HG03045 (cell line): ENCODE measurements at regions not wholly inside any gene's neighbourhood (a gene's known extent, or its start where the extent isn't known, plus 50 kb on each side); places are given as distances from the start of the nearest gene placed in this dataset.

Experiments
- ATAC-seq: cut with Tn5 transposase; IDR thresholded peaks from one replicate; pipeline ENCODE4 v1.9.1; 2021; ENCODE audit warnings: mild to moderate bottlenecking, moderate library complexity; ENCODE audit not compliant: unreplicated experiment

DNA sequence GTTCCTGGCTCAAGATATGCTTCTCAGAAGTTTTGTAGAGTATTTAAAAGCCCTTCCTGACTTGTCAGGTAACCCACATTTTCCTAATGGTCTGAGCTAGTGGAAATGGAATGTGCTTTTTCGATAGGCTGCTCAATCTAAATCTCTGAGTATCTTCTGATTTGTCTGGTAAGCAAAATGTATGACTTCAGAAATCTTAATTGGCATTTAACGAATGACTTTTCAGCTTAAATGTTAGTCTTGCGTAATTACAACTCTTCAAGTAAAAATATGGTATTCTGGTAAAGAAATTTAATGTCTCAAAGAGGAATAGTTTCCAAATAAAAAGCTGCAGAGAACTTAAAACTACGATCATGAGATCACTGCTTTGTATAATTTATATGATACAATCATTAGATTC is 379.1 kb downstream of the ANKRD50 start:
- no peak for ATAC-seq

- ATAC-seq: no peak
Observed at GRCh38 chr4:124334119-124334518, 378.4 kb downstream of the ANKRD50 start.

DNA sequence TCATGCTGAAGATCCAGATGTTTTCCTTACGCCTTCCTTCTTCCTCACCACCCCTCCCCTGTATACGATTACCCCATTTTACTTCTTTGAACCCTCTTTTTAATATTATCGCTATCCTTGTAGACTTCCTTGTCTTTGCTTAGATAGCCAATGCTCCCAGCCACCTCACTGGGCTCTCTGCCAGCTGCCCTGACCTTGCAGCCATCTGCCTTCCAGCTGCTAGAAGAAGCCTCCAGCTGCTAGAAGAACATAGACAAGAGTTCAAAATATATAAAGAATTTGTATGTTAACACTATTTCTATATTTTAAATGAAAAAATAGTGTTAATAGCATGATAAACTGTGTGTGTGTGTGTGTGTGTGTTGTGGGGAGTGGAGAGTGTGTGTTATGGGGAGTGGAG is 374.7 kb downstream of the ANKRD50 start:
- no peak for ATAC-seq

- no peak for ATAC-seq
Observed at GRCh38 chr4:124343661-124344171, 368.8 kb downstream of the ANKRD50 start.

- ATAC-seq: no peak
Observed at GRCh38 chr4:124372916-124373315, 339.6 kb downstream of the ANKRD50 start.

DNA sequence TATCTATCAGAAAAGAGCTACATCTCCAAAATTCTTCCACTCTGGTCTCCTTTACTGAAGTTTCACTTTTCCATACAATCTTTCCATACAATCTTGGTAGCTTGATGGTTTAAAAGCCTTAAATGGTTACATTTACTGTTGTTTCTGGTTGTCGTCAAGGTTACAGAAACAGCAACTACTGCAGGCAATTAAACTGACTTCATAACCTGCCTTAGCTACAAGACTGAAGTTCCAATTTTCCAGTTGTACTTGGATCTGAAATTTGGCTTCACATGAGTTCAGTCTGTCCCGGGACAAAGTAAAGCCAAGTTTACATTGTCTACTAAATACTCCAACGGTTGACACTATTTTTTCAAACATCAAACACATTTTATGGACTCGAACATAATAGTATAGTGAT is 326.4 kb downstream of the ANKRD50 start:
- no peak for ATAC-seq

GRCh38 chr4:124386648-124387047 is 325.9 kb downstream of the ANKRD50 start:
- no peak for ATAC-seq

DNA sequence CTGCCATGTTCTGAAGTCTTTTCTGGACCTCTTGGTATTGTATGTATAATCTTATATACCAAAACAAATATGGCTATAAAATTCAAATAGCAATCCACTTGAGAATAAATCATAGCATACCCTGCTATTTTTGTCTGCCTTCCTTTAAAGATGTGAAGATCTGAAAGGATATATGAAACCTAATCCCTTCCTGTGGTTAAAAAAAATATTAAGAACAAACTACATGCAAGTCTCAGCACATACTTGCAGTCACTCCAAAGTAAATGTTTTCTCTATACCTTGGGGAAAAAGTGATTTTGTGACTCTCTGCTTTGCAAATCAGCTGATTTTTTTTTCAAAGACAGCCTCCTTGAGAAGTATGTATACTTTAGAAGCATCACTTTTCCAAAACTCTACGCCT is 322.9 kb downstream of the ANKRD50 start:
- no peak for ATAC-seq

GRCh38 chr4:124390861-124391260 is 321.7 kb downstream of the ANKRD50 start:
- ATAC-seq: no peak

DNA sequence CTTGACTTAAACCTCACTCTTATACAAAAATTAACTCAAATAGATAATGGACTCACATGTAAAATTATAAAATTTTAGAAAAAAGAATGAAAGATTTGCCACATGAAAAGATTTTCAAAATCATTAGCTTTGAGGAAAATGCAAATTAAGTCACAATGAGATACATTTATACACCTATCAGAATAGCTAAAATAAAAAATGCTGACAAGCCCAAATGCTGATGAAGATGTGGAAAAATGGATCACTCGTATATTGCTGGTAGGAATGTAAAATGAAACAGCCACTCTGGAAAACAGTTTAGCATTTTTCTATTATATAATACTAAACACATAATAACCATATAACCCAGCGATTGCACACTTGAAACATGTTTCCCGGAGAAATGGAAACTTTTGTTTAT is 316.2 kb downstream of the ANKRD50 start:
- no peak for ATAC-seq

GRCh38 chr4:124401606-124402005 is 310.9 kb downstream of the ANKRD50 start:
- ATAC-seq: no peak

DNA sequence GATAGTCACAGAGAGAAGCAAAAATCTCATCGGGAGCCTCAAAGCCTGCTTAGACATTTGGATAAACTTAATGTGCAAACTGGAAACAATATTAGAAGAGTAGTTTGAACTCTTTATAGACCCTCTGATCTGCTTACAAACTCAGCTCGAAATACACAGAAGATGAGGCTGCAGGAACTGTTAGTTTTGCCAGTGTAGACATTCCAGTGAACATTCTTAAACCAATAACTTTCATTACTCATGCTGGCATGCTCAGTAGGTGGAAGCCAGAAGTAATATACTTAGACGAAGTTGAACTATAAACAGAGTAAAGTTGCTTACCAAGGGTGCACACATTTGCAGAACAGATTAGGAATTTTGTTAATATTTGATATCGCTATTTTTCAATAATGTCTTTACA is 303.5 kb downstream of the ANKRD50 start:
- no peak for ATAC-seq

DNA sequence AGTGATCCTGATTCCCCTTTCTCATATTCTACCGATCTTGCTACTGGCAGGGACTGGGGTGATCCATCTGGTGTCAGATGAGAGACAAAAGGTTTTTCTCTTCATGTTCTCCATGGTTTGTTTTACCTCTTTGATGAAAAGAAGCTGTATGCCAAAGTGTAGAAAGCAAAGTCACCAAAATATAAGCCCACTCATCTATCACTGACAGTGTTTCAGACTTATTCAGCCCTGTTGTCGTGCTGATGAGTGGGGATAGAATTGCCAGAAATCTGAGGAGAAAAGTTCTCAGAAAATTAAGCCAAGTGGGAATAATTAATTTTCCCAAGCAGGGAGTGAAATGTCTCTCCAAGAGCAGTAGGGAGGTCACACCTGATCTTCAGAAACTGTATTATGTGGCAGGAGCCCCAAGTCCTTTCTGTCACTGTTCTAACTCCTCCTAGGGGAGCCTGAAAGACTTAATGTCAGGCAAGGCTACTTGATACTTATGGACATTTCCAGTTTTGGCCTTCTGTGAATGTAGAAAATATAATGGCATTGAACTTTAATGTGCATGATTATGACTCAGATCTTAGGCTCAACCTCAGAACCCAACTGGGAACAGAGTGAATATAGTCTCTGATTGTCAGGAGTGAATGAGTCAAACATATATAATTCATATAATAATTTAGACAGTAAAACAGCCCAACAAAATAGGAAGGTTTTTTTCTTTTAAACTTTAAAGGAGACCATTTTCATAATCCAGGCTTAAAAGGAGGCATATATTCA is 298.1 kb downstream of the ANKRD50 start:
- ATAC-seq: no peak

- no peak for ATAC-seq
Observed at GRCh38 chr4:124415146-124415545, 297.4 kb downstream of the ANKRD50 start.

DNA sequence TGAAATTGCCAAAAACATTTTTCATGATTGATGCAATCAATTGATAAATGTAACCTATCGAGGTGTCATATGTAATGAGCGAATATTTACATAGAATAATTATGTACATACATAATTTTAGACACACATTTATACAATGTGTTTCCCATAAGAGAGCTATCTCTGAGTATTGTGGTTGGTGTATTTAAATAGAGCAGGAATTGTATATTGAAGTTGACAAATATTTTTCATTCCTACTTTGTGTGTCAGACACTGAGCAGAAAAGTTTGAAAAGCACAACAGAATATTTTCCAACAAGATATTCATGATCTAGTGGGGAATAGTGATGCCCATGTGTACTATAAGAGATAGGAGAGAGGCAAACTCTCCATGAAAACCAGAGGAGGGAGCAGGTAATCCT is 295.2 kb downstream of the ANKRD50 start:
- ATAC-seq: no peak

DNA sequence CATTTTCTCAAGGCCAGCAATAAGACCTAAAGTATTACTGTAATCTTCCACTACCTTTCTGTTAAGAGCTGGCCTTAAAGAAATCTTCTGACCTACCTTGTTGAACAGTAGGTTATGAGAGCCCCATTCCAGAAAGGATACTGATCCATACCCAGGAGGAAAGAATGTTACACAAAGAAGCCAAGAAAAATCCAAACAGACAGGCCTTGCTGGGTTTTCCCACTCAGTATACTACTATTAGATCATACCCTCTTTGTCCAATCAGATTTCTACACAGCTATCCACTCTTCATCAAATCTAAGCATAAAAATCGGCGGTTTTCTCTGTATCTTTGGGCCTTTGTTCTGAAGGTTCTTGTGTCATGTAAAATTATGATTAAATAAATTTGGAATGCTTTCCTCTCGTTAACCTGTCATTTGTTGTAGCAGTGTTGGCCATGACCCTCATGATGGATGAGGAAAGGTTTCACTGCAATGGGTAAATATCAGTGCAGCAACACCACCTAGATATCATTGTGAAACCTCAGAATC is 292.3 kb downstream of the ANKRD50 start:
- ATAC-seq: no peak

DNA sequence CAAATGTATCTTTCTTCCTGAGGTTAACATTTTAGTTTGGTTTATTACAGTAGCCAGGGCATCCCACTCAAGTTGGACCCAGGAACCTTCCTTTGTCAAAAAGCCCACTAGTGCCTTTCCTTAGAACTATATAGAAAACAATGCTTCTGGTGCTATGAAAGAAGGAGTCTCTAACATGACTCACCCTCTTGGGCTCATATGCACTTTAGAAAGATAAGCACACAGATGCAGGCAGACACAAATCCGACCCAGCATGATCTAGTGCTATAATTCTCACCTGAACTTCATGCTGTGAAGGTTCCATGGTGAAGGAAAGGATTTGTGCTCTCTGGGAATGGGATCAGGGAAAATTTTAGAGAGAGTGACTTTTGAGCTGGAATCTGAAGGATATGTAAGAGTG is 289.4 kb downstream of the ANKRD50 start:
- ATAC-seq: no peak

DNA sequence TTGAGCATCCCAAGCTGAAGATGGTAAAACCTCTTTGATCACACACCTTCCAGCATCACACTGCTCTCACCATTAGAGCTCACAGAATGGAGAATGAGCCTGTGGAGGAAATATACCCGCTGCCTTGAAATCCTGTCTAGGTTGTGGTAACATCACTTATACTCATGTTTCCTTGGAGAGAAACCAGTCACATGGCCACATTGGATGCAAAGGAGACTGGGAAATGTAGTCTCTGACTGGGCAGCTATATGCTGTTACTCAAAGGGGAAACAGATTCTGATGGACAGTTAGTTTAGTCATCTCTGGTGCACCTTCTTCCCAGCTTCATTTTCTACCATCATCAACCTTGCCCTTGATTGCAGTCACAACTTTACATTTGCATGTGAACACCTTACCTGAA is 286.3 kb downstream of the ANKRD50 start:
- ATAC-seq: no peak

- ATAC-seq: no peak
Observed at GRCh38 chr4:124427095-124427767, 285.3 kb downstream of the ANKRD50 start.

DNA sequence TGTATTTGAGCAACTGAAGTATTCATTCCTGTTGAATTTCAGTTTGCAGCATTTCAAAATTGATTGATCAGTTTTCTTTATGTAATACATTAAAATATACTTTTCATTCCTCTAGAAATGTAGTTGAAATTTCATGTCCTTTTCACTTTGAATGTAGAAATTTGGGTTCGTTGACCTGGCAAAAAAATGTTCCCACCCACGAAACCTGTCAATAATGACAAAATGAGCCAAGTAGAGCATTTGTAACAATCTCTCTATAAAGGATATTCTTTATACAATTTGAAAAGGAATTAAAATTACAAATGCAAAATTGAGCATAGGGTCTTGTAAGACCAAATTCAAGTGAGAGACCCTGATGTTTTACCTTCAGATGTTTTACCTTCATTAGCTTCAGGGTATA is 283.9 kb downstream of the ANKRD50 start:
- ATAC-seq: no peak

DNA sequence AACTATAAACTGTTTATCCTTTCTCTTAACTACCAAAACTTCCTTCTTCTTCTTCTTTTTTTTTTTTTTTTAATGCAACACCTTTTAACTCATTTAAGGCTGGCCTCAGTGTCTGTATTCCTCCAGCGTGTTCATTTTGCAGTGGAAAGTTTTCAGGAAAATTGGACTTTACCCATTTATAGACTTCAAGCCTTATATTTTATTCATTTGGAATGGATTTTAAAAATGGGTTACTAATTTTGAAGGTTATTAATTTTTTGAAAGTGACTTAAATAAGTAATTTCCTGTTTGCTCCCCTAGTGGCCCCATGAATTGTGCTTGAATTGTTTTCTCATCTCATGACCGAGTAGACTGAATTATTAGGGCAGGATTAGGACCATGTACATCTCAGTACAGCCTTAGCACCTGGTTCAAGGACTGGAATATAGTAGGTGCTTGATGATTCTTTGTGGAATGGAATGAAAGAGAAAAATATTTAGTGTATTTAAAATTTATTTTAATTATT is 282.7 kb downstream of the ANKRD50 start:
- ATAC-seq: no peak

DNA sequence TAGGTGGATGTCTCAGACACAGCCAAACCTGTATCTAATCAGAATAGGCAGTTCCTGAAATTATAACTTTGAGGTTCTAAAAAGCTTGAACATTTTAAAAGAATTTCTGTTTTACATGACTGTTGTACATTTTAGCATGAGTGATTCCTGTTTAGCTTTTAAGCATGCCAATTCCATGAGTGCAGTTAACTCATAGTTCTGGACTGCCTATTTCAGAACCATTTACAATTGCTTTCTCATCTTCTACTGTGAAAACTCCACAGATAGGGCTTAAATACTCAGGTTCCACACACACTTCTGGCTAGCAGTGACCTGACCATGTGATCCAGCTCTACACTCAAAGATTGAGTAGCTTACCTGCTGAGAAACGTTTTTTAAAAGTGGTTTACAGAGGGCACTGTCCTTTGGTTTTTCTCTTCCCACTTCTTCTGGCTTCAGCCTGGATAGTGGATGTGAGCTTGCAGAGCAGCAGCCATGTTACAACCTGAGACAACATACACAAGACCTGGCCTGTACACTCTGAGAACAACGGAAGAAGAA is 280.8 kb downstream of the ANKRD50 start:
- no peak for ATAC-seq
